ENCODE measurements at regions not wholly inside any gene's neighbourhood (a gene's known extent, or its start where the extent isn't known, plus 50 kb on each side); places are given as distances from the start of the nearest gene placed in this dataset.

DNA sequence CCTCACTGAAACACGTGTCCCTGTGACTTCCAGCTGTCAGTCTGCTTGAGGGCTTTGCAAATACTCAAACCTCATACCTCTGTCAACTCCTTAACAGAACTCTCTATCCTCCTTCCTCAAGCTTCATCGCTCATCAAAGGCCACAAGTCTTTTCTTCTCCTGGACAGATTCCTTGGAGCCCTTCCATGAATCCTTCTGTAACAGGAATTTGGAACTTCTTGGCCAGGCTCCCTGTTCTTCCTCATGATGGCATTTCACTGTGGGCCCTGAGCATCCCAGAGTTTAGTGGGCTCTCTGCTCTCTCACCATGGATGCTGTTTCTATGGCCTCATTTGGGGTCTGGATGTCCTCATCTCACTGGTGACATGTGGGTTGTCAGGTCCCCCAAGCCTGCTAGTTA is 105.0 kb upstream of the TLE3 start (continued):
- TF ChIP-seq FOXM1 (IDR thresholded peaks at IDR 0.05; ENCODE audit: low read depth, low read length): no peak
- no peak for TF ChIP-seq ZNF384 (IDR thresholded peaks at IDR 0.05; ENCODE audit: borderline replicate concordance, low read depth, low read length)
- no peak for TF ChIP-seq HDAC6 (IDR thresholded peaks at IDR 0.05; ENCODE audit: unreplicated experiment)
- no peak for TF ChIP-seq SUZ12 (IDR thresholded peaks at IDR 0.05; ENCODE audit: unreplicated experiment)
- no peak for TF ChIP-seq NFYB (IDR thresholded peaks at IDR 0.05; ENCODE audit: insufficient read depth, low read depth, low read length)
- no peak for TF ChIP-seq PAX8 (IDR thresholded peaks at IDR 0.05)

DNA sequence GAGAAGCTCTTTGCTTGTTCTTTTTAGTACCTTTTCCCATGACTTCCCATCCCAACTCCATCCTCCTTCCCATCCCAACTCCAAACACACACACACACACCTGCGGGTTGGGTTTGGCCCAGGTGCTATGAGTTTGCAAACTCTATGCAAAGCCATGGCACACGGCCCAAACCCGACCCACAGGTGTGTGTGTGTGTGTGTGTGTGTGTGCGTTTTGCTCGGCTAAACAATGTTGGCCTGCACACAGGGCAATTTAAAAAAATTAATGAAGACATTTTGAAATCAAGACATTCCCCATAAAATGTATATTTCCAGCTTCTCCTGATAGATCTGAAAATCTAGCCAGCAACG is 103.7 kb upstream of the TLE3 start:
- Histone ChIP-seq H3K79me2 (ENCODE audit: control insufficient read depth, insufficient read depth, low read length) (no peaks in the 10 kb centered on the region), H2AFZ (ENCODE audit: control insufficient read depth, low read depth, low read length) (no peak overlapping the region), H3K4me2 (ENCODE audit: control insufficient read depth, insufficient read depth) (no peak overlapping the region), H3K4me3 (no peak overlapping the region), H3K9ac (ENCODE audit: control insufficient read depth, insufficient read depth, low read length) (no peak overlapping the region), H3K9me3 (replicated peaks; ENCODE audit: control insufficient read depth, insufficient read depth, low read length) (no peaks in the 10 kb centered on the region), H4K20me1 (ENCODE audit: control insufficient read depth, insufficient read depth) (no peaks in the 10 kb centered on the region), H3K4me1 (ENCODE audit: control insufficient read depth, insufficient read depth, low read length) (peaks cover 22% of the 10 kb centered on the region), H3K27ac (ENCODE audit: control insufficient read depth, insufficient read depth) (no peak overlapping the region), H3K36me3 (ENCODE audit: control insufficient read depth in 2 of 2, insufficient read depth in 2 of 2, low read length in 1 of 2) (no peaks in the 10 kb centered on the region), H3K27me3 (replicated peaks in 1 of 2; ENCODE audit: control insufficient read depth in 2 of 2, insufficient read depth in 2 of 2, low read length in 1 of 2) (no peaks in the 10 kb centered on the region; a peak in 1 of 4 replicates)
- ChIA-PET POLR2A (no interaction called here), SMC1A (ENCODE audit: uncharacterized antibody, unreplicated experiment) (no interaction called here), RAD21 (ENCODE audit: unreplicated experiment) (no interaction called here), CTCF (no interaction called here)
- no peak for TF ChIP-seq RCOR1 (conservative IDR thresholded peaks at IDR 0.05; ENCODE audit: low read depth, low read length)
- no peak for TF ChIP-seq EED (IDR thresholded peaks at IDR 0.05; ENCODE audit: low read depth)
- no peak for TF ChIP-seq NFYA (IDR thresholded peaks at IDR 0.05; ENCODE audit: borderline replicate concordance, low read depth, low read length)
- TF ChIP-seq RB1 (IDR thresholded peaks at IDR 0.05; ENCODE audit: borderline replicate concordance): no peak
- TF ChIP-seq ZZZ3 (IDR thresholded peaks at IDR 0.05; ENCODE audit: control insufficient read depth, insufficient read length, low read depth): no peak
- no peak for TF ChIP-seq EP300 (IDR thresholded peaks at IDR 0.05; ENCODE audit: borderline replicate concordance in 1 of 2, control insufficient read depth in 1 of 2, low read depth in 2 of 2, low read length in 2 of 2)
- no peak for TF ChIP-seq PML (IDR thresholded peaks at IDR 0.05; ENCODE audit: low read length)
- TF ChIP-seq, protein P1, sequence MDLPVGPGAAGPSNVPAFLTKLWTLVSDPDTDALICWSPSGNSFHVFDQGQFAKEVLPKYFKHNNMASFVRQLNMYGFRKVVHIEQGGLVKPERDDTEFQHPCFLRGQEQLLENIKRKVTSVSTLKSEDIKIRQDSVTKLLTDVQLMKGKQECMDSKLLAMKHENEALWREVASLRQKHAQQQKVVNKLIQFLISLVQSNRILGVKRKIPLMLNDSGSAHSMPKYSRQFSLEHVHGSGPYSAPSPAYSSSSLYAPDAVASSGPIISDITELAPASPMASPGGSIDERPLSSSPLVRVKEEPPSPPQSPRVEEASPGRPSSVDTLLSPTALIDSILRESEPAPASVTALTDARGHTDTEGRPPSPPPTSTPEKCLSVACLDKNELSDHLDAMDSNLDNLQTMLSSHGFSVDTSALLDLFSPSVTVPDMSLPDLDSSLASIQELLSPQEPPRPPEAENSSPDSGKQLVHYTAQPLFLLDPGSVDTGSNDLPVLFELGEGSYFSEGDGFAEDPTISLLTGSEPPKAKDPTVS (IDR thresholded peaks at IDR 0.05; ENCODE audit: low read depth, low read length): no peak
- no peak for TF ChIP-seq EGR1 (IDR thresholded peaks at IDR 0.05; ENCODE audit: borderline replicate concordance in 1 of 2, low read depth in 2 of 2, low read length in 2 of 2)
- TF ChIP-seq RBBP5 (conservative IDR thresholded peaks at IDR 0.05): no peak
- TF ChIP-seq, protein P2, sequence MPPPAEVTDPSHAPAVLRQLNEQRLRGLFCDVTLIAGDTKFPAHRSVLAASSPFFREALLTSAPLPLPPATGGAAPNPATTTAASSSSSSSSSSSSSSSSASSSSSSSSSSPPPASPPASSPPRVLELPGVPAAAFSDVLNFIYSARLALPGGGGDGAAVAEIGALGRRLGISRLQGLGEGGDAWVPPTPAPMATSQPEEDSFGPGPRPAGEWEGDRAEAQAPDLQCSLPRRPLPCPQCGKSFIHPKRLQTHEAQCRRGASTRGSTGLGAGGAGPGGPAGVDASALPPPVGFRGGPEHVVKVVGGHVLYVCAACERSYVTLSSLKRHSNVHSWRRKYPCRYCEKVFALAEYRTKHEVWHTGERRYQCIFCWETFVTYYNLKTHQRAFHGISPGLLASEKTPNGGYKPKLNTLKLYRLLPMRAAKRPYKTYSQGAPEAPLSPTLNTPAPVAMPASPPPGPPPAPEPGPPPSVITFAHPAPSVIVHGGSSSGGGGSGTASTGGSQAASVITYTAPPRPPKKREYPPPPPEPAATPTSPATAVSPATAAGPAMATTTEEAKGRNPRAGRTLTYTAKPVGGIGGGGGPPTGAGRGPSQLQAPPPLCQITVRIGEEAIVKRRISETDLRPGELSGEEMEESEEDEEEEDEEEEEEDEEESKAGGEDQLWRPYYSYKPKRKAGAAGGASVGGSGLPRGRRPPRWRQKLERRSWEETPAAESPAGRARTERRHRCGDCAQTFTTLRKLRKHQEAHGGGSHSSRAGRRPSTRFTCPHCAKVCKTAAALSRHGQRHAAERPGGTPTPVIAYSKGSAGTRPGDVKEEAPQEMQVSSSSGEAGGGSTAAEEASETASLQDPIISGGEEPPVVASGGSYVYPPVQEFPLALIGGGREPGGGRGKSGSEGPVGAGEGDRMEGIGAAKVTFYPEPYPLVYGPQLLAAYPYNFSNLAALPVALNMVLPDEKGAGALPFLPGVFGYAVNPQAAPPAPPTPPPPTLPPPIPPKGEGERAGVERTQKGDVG (CRISPR knock-in tag; IDR thresholded peaks at IDR 0.05): no peak
- no peak for TF ChIP-seq CHD2 (IDR thresholded peaks at IDR 0.05; ENCODE audit: borderline replicate concordance, low read depth, low read length)
- no peak for TF ChIP-seq CREB1 (IDR thresholded peaks at IDR 0.05; ENCODE audit: low read depth)
- TF ChIP-seq HCFC1 (IDR thresholded peaks at IDR 0.05; ENCODE audit: low read length): no peak
- intact Hi-C loops (cut with micrococcal nuclease; ENCODE audit: unreplicated experiment) (no loop called here), in situ Hi-C loops (cut with MboI) (no loop called here)
- BruUV-seq (replicated peaks): no TSS peak
- ATAC-seq: no peak
- 41% methylated on average over 6 of the region's 6 CpGs for WGBS (ENCODE audit: insufficient coverage, insufficient replicate concordance, low lambda C conversion rate, missing lambda C conversion rate)
- DNase-seq (ENCODE audit: low read depth, low spot score): no peak
- FAIRE-seq: no peak
